Esophagus (tissue), 2 donors: ENCODE measurements at regions not wholly inside any gene's neighbourhood (a gene's known extent, or its start where the extent isn't known, plus 50 kb on each side); places are given as distances from the start of the nearest gene placed in this dataset.

Source experiments
- H3K27ac ChIP-seq, 2 donors: one replicate each; pipeline ENCODE4 v1.5.1; 2013; ENCODE audit warnings: low read depth in 2 of 2, mild to moderate bottlenecking in 2 of 2, inconsistent platforms in 1 of 2, low read length in 1 of 2, moderate library complexity in 1 of 2
- H3K27me3 ChIP-seq, 2 donors: one replicate each; pipeline ENCODE4 v1.6.1; 2013; ENCODE audit warnings: low read length in 2 of 2, control low read depth in 1 of 2, mild to moderate bottlenecking in 1 of 2; ENCODE audit not compliant: insufficient read depth in 2 of 2, control insufficient read depth in 1 of 2
- H3K36me3 ChIP-seq, 2 donors: one replicate each; pipeline ENCODE4 v1.6.1; 2013; ENCODE audit warnings: low read length in 1 of 2; ENCODE audit not compliant: control insufficient read depth in 2 of 2, insufficient read depth in 2 of 2
- H3K4me1 ChIP-seq, 2 donors: one replicate each; pipeline ENCODE4 v1.6.1; 2013; ENCODE audit warnings: low read length in 1 of 2; ENCODE audit not compliant: control insufficient read depth in 2 of 2, insufficient read depth in 2 of 2
- H3K4me3 ChIP-seq, 2 donors: one replicate each; pipeline ENCODE4 v1.5.1; 2013; ENCODE audit warnings: low read length in 2 of 2, mild to moderate bottlenecking in 2 of 2, low read depth in 1 of 2, moderate library complexity in 1 of 2
- H3K9me3 ChIP-seq, 2 donors: one replicate each; pipeline ENCODE4 v1.6.1; 2013; ENCODE audit warnings: mild to moderate bottlenecking in 2 of 2, low read depth in 1 of 2, low read length in 1 of 2, moderate library complexity in 1 of 2; ENCODE audit not compliant: control insufficient read depth in 2 of 2, insufficient read depth in 1 of 2
- WGBS, 2 donors: extraction: QIAGEN DNeasy Blood & Tissue Kit; methylation state at CpG; one replicate each; pipeline ENCODE4 v1.1.7; 2013; 5-methylcytosine and 5-hydroxymethylcytosine counted together
- donor health status: healthy with polysubstance abuse.
- donor health status: Bipolar disorder and iron deficiency.

DNA sequence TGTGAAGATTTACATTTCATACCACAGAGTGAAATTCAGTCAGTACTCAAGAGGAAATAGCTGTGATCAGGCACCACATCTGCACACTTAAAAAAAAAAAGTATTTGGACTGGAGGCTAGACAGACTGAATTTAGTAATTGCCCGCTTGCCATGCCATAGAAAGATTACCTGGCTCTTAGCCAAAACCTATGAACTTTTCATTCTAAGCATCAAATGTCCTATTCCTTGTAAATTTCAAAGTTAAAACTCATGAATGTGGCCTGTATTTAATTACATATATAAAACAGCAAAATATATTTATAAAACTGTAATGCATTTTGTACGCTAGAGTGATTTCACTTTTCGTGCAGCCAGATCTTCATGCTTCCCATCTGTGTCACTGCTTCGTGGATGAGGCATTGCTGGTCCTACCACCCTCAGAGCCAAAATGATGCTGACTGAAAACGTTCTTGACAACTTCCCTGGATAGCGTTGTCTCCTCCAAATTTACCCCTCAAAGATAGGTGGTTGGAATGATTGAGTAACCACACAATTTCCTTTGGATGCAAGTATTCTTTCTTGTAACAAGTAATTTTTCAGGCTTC, 447.9 kb upstream of the SGCD start:
- Histone ChIP-seq H3K27me3 (no peaks in the 10 kb centered on the region), H3K4me1 (no peaks in the 10 kb centered on the region), H3K9me3 (no peaks in the 10 kb centered on the region), H3K4me3 (no peak overlapping the region), H3K36me3 (no peaks in the 10 kb centered on the region), H3K27ac (no peak overlapping the region)
- 69 to 75% methylated on average over 6 of the region's 6 CpGs for WGBS, 2 donors

DNA sequence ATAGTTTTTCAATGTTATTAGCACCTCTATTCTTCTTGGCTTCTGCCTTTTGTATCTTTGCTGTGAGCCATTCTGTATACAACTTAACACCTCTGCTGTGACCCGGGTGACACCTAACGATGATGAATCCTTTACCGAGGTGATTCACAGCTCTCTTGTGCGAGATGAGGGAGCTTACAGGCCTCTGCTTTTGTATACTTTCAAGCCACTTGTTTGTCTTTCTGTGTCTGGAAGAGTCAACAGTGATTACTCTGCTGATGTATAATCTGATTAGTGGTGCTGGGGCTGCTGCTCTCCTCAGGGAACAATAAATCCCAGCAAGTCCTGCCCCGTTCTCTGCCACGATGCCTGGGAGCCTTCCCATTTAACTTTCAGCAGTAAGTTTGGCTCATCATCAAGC, 442.9 kb upstream of the SGCD start:
- WGBS, 2 donors, result 9 to 15% methylated on average over 6 of the region's 6 CpGs
- Histone ChIP-seq H3K27me3 (no peaks in the 10 kb centered on the region), H3K4me1 (no peaks in the 10 kb centered on the region), H3K27ac (no peak overlapping the region), H3K9me3 (peaks cover 0 to 2% of the 10 kb centered on the region in 2 donors), H3K36me3 (no peaks in the 10 kb centered on the region), H3K4me3 (no peak overlapping the region)

DNA sequence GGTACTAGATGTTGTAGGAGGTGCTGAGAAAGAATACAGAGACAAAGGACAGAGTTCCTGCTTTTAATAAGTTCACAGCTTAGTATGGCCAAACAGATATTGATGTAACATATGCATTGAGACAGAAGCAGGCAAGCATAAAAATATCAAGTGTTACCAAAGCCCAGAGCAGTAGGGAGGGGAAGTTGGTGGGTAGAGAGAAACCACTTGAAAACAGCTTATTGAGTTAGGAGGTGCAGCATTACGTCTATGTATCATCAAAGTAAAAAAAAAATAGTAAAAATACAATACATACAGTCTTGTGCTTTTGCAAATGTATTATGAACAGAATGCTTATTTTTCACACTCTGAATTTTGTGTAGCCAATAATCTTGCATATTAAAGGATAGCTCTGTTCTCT, 441.8 kb upstream of the SGCD start:
- H3K27ac ChIP-seq, result no peak overlapping the region
- no peaks in the 10 kb centered on the region for H3K27me3 ChIP-seq
- H3K9me3 ChIP-seq, result peaks cover 0 to 2% of the 10 kb centered on the region in 2 donors
- 44% methylated on average over 1 of the region's 1 CpG; no CpG with 5 or more reads in 1 of the 2 donors for WGBS, 2 donors
- no peak overlapping the region for H3K4me3 ChIP-seq
- H3K36me3 ChIP-seq, result no peaks in the 10 kb centered on the region
- no peaks in the 10 kb centered on the region for H3K4me1 ChIP-seq

DNA sequence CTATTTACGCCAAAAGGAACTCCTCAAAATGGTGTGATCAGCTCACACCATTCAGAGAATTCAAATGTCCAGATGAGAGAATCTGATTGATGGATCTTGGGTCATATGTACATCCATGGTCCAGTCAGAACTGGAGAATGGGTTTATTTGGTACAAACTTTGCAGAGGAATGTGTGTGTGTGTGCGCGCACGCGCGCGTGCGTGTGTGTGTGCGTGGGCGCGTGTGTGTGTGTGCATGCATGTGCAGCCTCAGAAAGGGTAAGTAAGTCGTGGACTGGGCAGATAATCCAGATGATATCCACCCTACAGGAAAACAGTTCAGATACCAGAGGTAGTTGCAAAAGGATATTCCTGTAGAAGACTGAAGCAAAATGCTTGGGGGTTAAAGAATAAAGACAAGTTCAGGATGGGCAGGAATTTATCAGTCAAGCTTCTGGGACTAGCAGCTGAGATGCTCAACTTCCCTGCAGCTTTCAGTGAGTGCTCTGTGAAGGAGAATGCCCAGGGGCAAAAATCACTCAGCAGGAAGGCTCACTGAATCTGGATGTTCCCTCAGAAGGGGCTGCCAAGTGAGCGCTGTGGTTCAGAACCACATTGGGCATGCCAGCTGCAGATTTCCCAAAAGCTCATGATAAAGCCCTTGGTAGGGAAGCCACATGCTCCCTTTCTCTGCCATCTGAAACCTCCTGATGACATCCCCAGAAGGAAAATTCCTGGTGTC, 440.5 kb upstream of the SGCD start:
- H3K27me3 ChIP-seq, result no peaks in the 10 kb centered on the region
- H3K9me3 ChIP-seq, result peaks cover 0 to 2% of the 10 kb centered on the region in 2 donors
- H3K36me3 ChIP-seq, result no peaks in the 10 kb centered on the region
- H3K4me1 ChIP-seq, result no peaks in the 10 kb centered on the region
- H3K27ac ChIP-seq, result no peak overlapping the region
- H3K4me3 ChIP-seq, result no peak overlapping the region
- WGBS, 2 donors, result 81 to 85% methylated on average over 13 of the region's 13 CpGs

DNA sequence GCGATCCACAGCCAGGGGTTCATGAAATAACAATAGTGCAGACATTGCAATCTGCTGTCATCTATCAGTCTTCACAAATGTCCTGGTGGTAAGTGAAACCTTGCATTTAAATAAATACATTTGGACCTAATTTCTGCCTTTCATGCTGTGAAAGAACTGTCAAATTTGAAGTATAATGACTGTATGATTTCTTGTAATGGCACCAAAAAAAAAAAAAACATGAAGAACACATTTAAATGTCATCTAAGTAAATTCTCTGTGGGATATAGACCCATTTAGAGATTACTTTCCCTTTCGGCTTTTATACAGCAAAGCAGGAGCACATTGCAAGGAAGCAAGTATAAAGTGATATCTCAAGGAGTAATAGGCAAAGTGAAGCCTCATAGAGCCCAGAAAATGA, 431.5 kb upstream of the SGCD start:
- no peaks in the 10 kb centered on the region for H3K4me1 ChIP-seq
- no peaks in the 10 kb centered on the region for H3K36me3 ChIP-seq
- H3K27me3 ChIP-seq, result no peaks in the 10 kb centered on the region
- H3K27ac ChIP-seq, result no peak overlapping the region
- H3K9me3 ChIP-seq, result no peaks in the 10 kb centered on the region
- H3K4me3 ChIP-seq, result no peak overlapping the region
- 91 to 94% methylated on average over 2 of the region's 2 CpGs for WGBS, 2 donors

DNA sequence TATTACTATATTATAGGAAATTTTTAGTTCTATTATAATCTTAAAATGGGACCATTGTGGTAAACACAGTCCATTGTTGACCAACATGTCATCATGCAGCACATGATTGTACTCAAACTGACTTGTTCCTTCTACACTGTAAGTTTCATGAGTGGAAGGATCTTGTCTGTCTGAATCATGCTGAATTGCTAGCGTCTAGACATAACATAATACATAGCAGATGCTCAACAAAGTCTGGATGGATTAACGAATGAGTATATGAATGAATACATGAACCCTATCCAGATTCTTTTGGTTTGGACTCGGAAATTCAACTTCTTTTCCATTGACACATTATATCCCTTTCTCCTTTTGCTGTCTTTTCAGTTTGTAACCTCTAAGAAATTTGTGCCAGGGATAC, 429.2 kb upstream of the SGCD start:
- Histone ChIP-seq H3K9me3 (no peaks in the 10 kb centered on the region), H3K4me1 (no peaks in the 10 kb centered on the region), H3K36me3 (no peaks in the 10 kb centered on the region), H3K4me3 (no peak overlapping the region), H3K27me3 (no peaks in the 10 kb centered on the region), H3K27ac (no peak overlapping the region)
- WGBS, 2 donors, result 77 to 84% methylated on average over 3 of the region's 3 CpGs

DNA sequence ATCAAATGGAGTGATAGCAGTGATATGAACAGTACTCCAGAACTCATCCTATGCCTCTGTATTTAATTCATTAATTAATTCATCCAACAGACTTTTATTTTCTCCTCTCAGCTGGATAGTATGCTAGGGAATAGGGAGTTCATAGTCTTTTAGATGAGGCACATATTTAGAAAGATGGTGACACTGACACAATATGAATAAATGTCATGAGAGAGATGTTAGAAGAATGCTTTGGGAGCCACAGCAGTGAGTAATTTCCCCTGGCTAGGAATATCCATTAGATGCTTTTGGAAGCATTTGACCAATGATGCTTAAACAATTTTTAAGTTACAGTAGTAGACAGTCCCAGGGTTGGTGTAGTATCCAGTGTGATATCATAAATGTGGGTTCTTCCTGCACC, 428.7 kb upstream of the SGCD start:
- no peak overlapping the region for H3K4me3 ChIP-seq
- no peaks in the 10 kb centered on the region for H3K9me3 ChIP-seq

DNA sequence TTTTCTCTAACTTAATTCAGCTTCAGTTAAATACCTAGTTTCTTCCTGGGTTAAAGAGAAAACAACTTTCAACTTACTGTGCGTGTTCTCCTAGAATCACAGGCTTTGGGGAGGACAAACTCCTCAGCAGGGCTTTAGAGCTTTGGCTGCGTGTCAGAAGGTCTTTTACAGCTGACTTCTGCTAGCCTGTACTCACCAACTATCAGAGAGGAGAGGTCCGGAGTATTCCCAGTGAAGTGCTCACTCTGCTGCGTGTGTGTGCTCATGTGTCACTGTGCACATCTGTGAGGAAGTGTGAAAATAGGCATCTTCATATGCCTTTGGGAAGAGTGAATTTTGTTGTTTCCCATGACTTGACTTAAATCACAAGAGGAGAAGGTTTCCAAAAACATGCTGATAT, 423.2 kb upstream of the SGCD start:
- Histone ChIP-seq H3K27ac (no peak overlapping the region), H3K9me3 (no peaks in the 10 kb centered on the region), H3K4me1 (no peaks in the 10 kb centered on the region), H3K27me3 (no peaks in the 10 kb centered on the region), H3K4me3 (no peak overlapping the region), H3K36me3 (no peaks in the 10 kb centered on the region)
- WGBS, 2 donors, result 81 to 88% methylated on average over 4 of the region's 4 CpGs

More for the DNA sequence above, 428.7 kb upstream of the SGCD start:
- Histone ChIP-seq H3K4me1 (no peaks in the 10 kb centered on the region), H3K27me3 (no peaks in the 10 kb centered on the region), H3K36me3 (no peaks in the 10 kb centered on the region), H3K27ac (no peak overlapping the region)

DNA sequence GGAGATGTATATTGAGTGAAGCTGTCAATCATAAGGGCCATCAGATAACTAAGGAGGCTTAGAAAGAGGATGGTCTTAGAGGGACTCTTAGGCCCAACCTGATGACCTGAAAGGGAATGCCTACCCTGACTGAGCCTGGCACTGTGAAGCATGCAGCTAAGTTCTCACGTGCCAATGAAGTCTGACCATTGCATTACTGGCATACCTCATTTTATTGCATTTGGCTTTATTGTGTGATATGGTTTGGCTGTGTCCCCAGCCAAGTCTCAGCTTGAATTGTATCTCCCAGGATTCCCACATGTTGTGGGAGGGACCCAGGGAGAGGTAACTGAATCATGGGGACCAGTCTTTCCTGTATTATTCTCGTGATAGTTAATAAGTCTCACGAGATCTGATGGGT, 421.6 kb upstream of the SGCD start:
- Histone ChIP-seq H3K27me3 (no peaks in the 10 kb centered on the region), H3K9me3 (no peaks in the 10 kb centered on the region), H3K4me1 (no peaks in the 10 kb centered on the region), H3K36me3 (no peaks in the 10 kb centered on the region), H3K4me3 (no peak overlapping the region), H3K27ac (no peak overlapping the region)
- 56 to 82% methylated on average over 3 of the region's 3 CpGs for WGBS, 2 donors

DNA sequence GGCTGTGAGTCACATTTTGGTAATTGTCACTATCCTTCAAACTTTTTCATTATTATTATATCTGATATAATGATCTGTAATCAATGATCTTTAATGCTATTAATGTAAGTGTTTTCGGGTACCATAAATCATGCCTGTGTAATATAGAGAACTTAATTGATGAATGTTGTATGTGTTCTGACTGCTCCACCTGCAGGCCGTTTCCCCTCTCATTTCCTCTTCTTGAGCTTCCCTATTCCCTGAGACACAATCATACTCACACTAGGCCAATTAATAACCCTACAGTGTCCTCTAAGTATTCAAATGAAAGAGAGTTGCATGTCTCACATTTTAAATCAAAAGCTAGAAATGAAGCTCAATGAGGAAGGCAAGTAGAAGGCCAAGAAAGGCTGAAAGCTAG, 420.9 kb upstream of the SGCD start:
- Histone ChIP-seq H3K36me3 (no peaks in the 10 kb centered on the region), H3K4me1 (no peaks in the 10 kb centered on the region), H3K9me3 (no peaks in the 10 kb centered on the region), H3K4me3 (no peak overlapping the region), H3K27ac (no peak overlapping the region), H3K27me3 (no peaks in the 10 kb centered on the region)
- 41 to 65% methylated on average over 2 of the region's 2 CpGs for WGBS, 2 donors
